ENCODE measurements at regions not wholly inside any gene's neighbourhood (a gene's known extent, or its start where the extent isn't known, plus 50 kb on each side); places are given as distances from the start of the nearest gene placed in this dataset.

- Histone ChIP-seq H3K9ac (ENCODE audit: extremely low read depth, insufficient read length, low read length) (no peak overlapping the region), H3K4me2 (ENCODE audit: insufficient read depth, insufficient read length, low read length) (no peak overlapping the region), H3K9me3 (ENCODE audit: control insufficient read depth, low read depth, low read length) (no peaks in the 10 kb centered on the region), H4K8ac (replicated peaks; ENCODE audit: insufficient read length, low read depth, low read length) (no peak overlapping the region), H3K56ac (ENCODE audit: insufficient read length, low read depth, low read length) (no peak overlapping the region), H2BK12ac (ENCODE audit: insufficient read length, low read depth, low read length) (no peak overlapping the region), H4K5ac (ENCODE audit: insufficient read length, low read depth, low read length) (no peak overlapping the region), H3K79me1 (ENCODE audit: insufficient read depth, low read depth, low read length, poor library complexity, severe bottlenecking) (no peaks in the 10 kb centered on the region), H3K18ac (ENCODE audit: insufficient read length, low read depth, low read length) (no peak overlapping the region), H3K23ac (ENCODE audit: insufficient read length, low read depth, low read length) (no peak overlapping the region), H3K4ac (ENCODE audit: low read depth, low read length) (no peak overlapping the region), H2BK20ac (ENCODE audit: low read depth, low read length, poor library complexity, severe bottlenecking) (no peak overlapping the region), H4K91ac (ENCODE audit: insufficient read length, low read depth, low read length) (no peak overlapping the region), H2AK5ac (ENCODE audit: insufficient read length, low read length) (no peak overlapping the region), H2BK5ac (ENCODE audit: insufficient read length, low read length) (no peak overlapping the region), H4K20me1 (ENCODE audit: control insufficient read depth, insufficient read depth, insufficient read length) (no peaks in the 10 kb centered on the region), H3K14ac (ENCODE audit: insufficient read depth, low read length) (no peak overlapping the region), H2BK15ac (ENCODE audit: low read depth, low read length) (no peak overlapping the region), H2AFZ (ENCODE audit: low read length) (no peak overlapping the region), H3K79me2 (ENCODE audit: insufficient read depth, low read length) (no peaks in the 10 kb centered on the region), H3K27me3 (ENCODE audit: insufficient read depth, low read length) (no peaks in the 10 kb centered on the region), H3K27ac (ENCODE audit: insufficient read length, low read depth, low read length) (no peak overlapping the region), H3T11ph (ENCODE audit: low read length) (no peak overlapping the region), H3K23me2 (ENCODE audit: insufficient read length, low read depth, low read length, poor library complexity, severe bottlenecking) (no peaks in the 10 kb centered on the region), H2BK120ac (ENCODE audit: low read depth, low read length, poor library complexity, severe bottlenecking) (no peak overlapping the region), H3K4me1 (ENCODE audit: insufficient read depth, low read length) (0 out of 2 replicates have a peak, but pooled peaks cover 4% of the 10 kb centered on the region)
- H3K36me3 Mint-ChIP-seq (ENCODE audit: insufficient read depth in 1 of 3, low read depth in 3 of 3): no peaks in the 10 kb centered on the region; a peak in 1 of 7 replicates
- peaks cover 12 to 13% of the 10 kb centered on the region in 2 experiments for H3K4me1 Mint-ChIP-seq
- DNase-seq: no peak
- no peaks in the 10 kb centered on the region; the same call in 1 of the 2 replicates for H3K27me3 Mint-ChIP-seq (ENCODE audit: low read depth)
- no peaks in the 10 kb centered on the region for H3K9me3 Mint-ChIP-seq
- no peak overlapping the region for H3K4me3 Mint-ChIP-seq
- TF ChIP-seq CTCF (conservative IDR thresholded peaks at IDR 0.05): no peak
- no peak overlapping the region for H3K27ac Mint-ChIP-seq
Observed at GRCh38 chr16:64452446-64452845, 669.4 kb downstream of the CDH11 start.

Measured in H9 (cell line).